Uterus (tissue), 3 donors: ENCODE measurements at regions not wholly inside any gene's neighbourhood (a gene's known extent, or its start where the extent isn't known, plus 50 kb on each side); places are given as distances from the start of the nearest gene placed in this dataset.

ENCODE experiments used
- DNase-seq, 2 donors: peaks; one replicate each; pipeline ENCODE4 v3.0.0-alpha.2; 2019 to 2020
- H3K27ac ChIP-seq, 2 donors: fragments of 200-600 bp; sonication (generic); 1 replicate in 1 of 2; 2 replicates in 1 of 2; pipeline ENCODE4 v1.5.1; 2016 to 2018
- H3K27me3 ChIP-seq, 2 donors: fragments of 200-600 bp; sonication (generic); one replicate each; pipeline ENCODE4 v1.5.1; 2018 to 2019; ENCODE audit warnings: control low read depth in 1 of 2
- H3K36me3 ChIP-seq, 2 donors: fragments of 200-600 bp; sonication (generic); one replicate each; pipeline ENCODE4 v1.5.1; 2019; ENCODE audit warnings: control low read depth in 1 of 2
- H3K4me1 ChIP-seq, 2 donors: fragments of 200-600 bp; sonication (generic); one replicate each; pipeline ENCODE4 v1.5.1; 2018 to 2019; ENCODE audit warnings: control low read depth in 1 of 2
- H3K4me3 ChIP-seq, 2 donors: fragments of 200-600 bp; sonication (generic); 1 replicate in 1 of 2; 2 replicates in 1 of 2; pipeline ENCODE4 v1.5.1; 2018 to 2019; ENCODE audit warnings: mild to moderate bottlenecking in 1 of 2
- H3K9me3 ChIP-seq, 2 donors: fragments of 200-600 bp; sonication (generic); one replicate each; pipeline ENCODE4 v1.5.1; 2019; ENCODE audit warnings: control low read depth in 1 of 2
- POLR2A ChIP-seq, 2 donors: fragments of 450-650 bp; IDR thresholded peaks; one replicate each; pipeline ENCODE4 v1.6.1; 2016; ENCODE audit warnings: antibody characterized with exemption in 2 of 2, mild to moderate bottlenecking in 1 of 2, moderate library complexity in 1 of 2
- intact Hi-C: fragments of 100-400 bp; cut with DNase I; formaldehyde crosslinking; loops from one replicate; pipeline ENCODE4 v1.15.1; 2023; ENCODE audit warnings: low total_unique reads
- TF ChIP-seq, protein P1 (sequence below), 4 experiments: fragments of 200-600 bp in 2 of 4; fragments of 450-650 bp in 2 of 4; sonication (generic) in 2 of 4; IDR thresholded peaks; one replicate each; pipeline ENCODE4 v1.5.1; 2016 to 2019; ENCODE audit warnings: antibody characterized with exemption in 4 of 4, mild to moderate bottlenecking in 2 of 4, moderate library complexity in 1 of 4
- donor health status: DM: yes; HTN: yes; CAD: no.

DNA sequence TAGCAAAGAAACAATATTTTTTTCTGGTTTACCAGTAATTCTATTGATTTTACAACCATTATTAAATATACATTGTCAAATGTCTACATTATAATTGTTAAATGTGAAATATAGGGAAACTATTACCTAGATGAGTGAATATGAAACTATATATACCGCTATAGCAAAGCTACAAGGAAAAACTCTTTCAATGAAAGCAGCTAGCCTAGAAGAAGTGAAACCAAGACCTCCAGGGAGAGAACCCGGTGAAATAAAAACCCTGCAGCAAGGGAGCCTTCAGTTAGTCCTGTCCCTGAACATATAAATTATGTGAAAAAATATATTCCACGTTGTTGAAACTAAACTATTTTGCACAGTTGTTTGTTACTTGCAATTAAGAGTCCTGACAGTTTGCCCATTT lies 913.1 kb downstream of the EFNA5 start:
- Histone ChIP-seq H3K36me3 (no peaks in the 10 kb centered on the region), H3K27me3 (peaks cover 0 to 6% of the 10 kb centered on the region in 2 donors), H3K27ac (no peak overlapping the region), H3K9me3 (no peaks in the 10 kb centered on the region), H3K4me1 (no peaks in the 10 kb centered on the region), H3K4me3 (no peak overlapping the region)
- intact Hi-C loops, result no loop called here
- TF ChIP-seq POLR2A (IDR thresholded peaks at IDR 0.05), result no peak
- TF ChIP-seq, protein P1, sequence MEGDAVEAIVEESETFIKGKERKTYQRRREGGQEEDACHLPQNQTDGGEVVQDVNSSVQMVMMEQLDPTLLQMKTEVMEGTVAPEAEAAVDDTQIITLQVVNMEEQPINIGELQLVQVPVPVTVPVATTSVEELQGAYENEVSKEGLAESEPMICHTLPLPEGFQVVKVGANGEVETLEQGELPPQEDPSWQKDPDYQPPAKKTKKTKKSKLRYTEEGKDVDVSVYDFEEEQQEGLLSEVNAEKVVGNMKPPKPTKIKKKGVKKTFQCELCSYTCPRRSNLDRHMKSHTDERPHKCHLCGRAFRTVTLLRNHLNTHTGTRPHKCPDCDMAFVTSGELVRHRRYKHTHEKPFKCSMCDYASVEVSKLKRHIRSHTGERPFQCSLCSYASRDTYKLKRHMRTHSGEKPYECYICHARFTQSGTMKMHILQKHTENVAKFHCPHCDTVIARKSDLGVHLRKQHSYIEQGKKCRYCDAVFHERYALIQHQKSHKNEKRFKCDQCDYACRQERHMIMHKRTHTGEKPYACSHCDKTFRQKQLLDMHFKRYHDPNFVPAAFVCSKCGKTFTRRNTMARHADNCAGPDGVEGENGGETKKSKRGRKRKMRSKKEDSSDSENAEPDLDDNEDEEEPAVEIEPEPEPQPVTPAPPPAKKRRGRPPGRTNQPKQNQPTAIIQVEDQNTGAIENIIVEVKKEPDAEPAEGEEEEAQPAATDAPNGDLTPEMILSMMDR (IDR thresholded peaks at IDR 0.05), result no peak
- no peak for DNase-seq

DNA sequence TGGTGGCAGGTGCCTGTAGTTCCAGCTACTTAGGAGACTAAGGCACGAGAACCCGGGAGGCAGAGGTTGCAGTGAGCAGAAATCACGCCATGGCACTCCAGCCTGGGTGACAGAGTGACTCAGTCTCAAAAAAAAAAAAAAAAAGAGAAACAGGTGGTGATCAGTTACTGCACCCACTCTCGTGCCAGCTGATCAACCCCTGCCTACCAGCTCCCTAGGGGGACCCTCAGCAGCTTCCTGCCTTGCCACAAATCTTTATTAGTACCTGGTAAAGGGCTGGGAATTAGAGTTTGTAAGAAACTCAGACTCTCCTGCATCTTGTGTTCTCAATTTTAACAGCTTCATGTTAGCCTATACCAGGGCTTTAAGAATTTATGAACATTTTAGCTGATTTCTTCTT lies 914.9 kb downstream of the EFNA5 start:
- Histone ChIP-seq H3K27me3 (peaks cover 0 to 6% of the 10 kb centered on the region in 2 donors), H3K27ac (no peak overlapping the region), H3K36me3 (no peaks in the 10 kb centered on the region), H3K4me1 (no peaks in the 10 kb centered on the region), H3K4me3 (no peak overlapping the region), H3K9me3 (no peaks in the 10 kb centered on the region)
- intact Hi-C loops, result no loop called here
- TF ChIP-seq, protein P1 (IDR thresholded peaks at IDR 0.05), result no peak
- no peak for TF ChIP-seq POLR2A (IDR thresholded peaks at IDR 0.05)
- no peak for DNase-seq

DNA sequence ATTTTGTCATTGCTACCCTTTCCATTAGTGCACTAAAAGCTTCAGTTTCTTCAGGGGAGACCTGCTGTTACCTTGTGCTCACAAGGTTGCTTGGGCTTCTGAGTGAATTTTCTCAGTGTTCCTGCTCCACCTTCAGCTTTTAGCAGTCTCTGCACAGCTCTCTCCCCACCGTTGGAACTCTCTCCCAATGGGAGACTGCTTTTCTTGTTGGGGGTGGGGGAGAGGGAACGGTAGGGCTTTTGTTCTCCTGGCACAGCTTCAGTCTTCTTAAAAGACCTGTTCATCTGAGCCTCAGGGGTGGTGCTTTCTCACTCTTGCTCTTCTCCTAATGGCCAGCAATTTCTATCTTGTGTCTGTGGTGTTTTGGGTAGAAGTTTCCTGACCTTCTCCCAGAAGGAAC lies 915.7 kb downstream of the EFNA5 start:
- no peaks in the 10 kb centered on the region for H3K9me3 ChIP-seq
- no peak for DNase-seq
- TF ChIP-seq POLR2A (IDR thresholded peaks at IDR 0.05), result no peak
- TF ChIP-seq, protein P1 (IDR thresholded peaks at IDR 0.05), result no peak
- no peaks in the 10 kb centered on the region for H3K36me3 ChIP-seq
- H3K4me3 ChIP-seq, result no peak overlapping the region
- no peak overlapping the region for H3K27ac ChIP-seq
- H3K27me3 ChIP-seq, result peaks cover 0 to 6% of the 10 kb centered on the region in 2 donors
- intact Hi-C loops, result no loop called here
- no peaks in the 10 kb centered on the region for H3K4me1 ChIP-seq

DNA sequence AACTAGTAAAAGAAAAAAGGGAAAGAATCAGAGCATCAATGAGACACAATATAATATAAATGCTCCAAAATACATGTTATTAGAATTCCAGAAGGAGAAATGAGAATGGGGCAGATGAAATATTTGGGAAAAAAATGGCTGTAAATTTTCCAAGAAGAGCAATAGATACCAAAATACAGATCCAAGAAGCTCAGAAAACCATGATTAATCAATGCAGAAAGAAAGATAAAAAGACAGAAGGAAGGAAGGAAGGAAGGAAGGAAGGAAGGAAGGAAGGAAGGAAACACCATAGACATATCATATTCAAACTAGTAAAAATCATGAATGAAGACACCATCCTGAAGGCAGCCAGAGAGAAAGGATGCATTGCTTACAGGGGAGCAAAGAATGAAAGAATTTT lies 920.9 kb downstream of the EFNA5 start:
- no peak overlapping the region for H3K4me3 ChIP-seq
- no peak for DNase-seq
- no peaks in the 10 kb centered on the region for H3K4me1 ChIP-seq
- H3K9me3 ChIP-seq, result no peaks in the 10 kb centered on the region
- H3K27me3 ChIP-seq, result no peaks in the 10 kb centered on the region
- no peaks in the 10 kb centered on the region for H3K36me3 ChIP-seq
- TF ChIP-seq, protein P1 (IDR thresholded peaks at IDR 0.05), result no peak
- TF ChIP-seq POLR2A (IDR thresholded peaks at IDR 0.05), result no peak
- H3K27ac ChIP-seq, result no peak overlapping the region
- intact Hi-C loops, result no loop called here

DNA sequence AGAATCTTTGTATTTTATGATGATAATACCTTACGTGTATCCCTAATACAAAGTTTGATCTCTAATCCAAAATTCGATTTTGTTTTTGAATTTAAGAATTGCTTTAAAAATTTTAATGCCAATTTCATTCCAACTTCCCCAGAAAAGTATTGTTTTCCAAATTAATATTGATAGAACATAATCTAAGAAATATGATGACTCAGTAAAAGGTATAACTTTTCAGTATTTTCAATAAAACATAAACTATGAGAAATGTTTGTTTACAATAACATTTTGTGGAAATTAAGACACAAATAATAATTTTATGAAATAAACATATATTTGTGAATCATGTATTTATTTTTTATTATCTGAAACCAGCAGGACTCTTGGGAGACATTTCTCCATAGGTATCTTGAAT lies 931.6 kb downstream of the EFNA5 start:
- Histone ChIP-seq H3K9me3 (no peaks in the 10 kb centered on the region), H3K4me3 (no peak overlapping the region), H3K27me3 (peaks cover 0 to 3% of the 10 kb centered on the region in 2 donors), H3K4me1 (no peaks in the 10 kb centered on the region), H3K27ac (no peak overlapping the region), H3K36me3 (no peaks in the 10 kb centered on the region)
- no peak for DNase-seq
- no peak for TF ChIP-seq POLR2A (IDR thresholded peaks at IDR 0.05)
- TF ChIP-seq, protein P1 (IDR thresholded peaks at IDR 0.05), result no peak
- intact Hi-C loops, result no loop called here
